A549 (cell line): ENCODE measurements at regions not wholly inside any gene's neighbourhood (a gene's known extent, or its start where the extent isn't known, plus 50 kb on each side); places are given as distances from the start of the nearest gene placed in this dataset.

Experiments used
- CEBPB ChIP-seq, 2 experiments: fragments of >200 bp in 1 of 2; sonication (Bioruptor Twin) in 1 of 2; formaldehyde crosslinking in 1 of 2; IDR thresholded peaks; 2 replicates each; pipeline ENCODE4 v1.6.1; 2012 to 2016
- ESRRA ChIP-seq: fragments of 150-350 bp; IDR thresholded peaks from 2 replicates; pipeline ENCODE4 v1.6.1; 2014; ENCODE audit warnings: mild to moderate bottlenecking, low read length, borderline replicate concordance
- GATA3 ChIP-seq: IDR thresholded peaks from 2 replicates; pipeline ENCODE4 v1.6.1; 2012; ENCODE audit warnings: borderline replicate concordance
- HDAC2 ChIP-seq: fragments of 200-600 bp; sonication (generic); IDR thresholded peaks from 2 replicates; pipeline ENCODE4 v1.6.1; 2016
- ZSCAN20 ChIP-seq: fragments of 250-450 bp; sonication (Bioruptor Pico); IDR thresholded peaks from 2 replicates; pipeline ENCODE4 v1.8.0; 2022; ENCODE audit warnings: mild to moderate bottlenecking, moderate library complexity
- TF ChIP-seq, protein P1 (sequence below): fragments of >200 bp; sonication (Bioruptor Twin); formaldehyde crosslinking; IDR thresholded peaks from 3 replicates; pipeline ENCODE4 v1.5.1; 2016
- TF ChIP-seq, protein P2 (sequence below): fragments of 200-600 bp; sonication (generic); IDR thresholded peaks from 2 replicates; pipeline ENCODE4 v1.6.1; 2016; ENCODE audit warnings: antibody characterized with exemption, mild to moderate bottlenecking, moderate library complexity

GRCh38 chr11:112628676-112629075 is 332.5 kb upstream of the NCAM1 start:
- TF ChIP-seq, protein P1, sequence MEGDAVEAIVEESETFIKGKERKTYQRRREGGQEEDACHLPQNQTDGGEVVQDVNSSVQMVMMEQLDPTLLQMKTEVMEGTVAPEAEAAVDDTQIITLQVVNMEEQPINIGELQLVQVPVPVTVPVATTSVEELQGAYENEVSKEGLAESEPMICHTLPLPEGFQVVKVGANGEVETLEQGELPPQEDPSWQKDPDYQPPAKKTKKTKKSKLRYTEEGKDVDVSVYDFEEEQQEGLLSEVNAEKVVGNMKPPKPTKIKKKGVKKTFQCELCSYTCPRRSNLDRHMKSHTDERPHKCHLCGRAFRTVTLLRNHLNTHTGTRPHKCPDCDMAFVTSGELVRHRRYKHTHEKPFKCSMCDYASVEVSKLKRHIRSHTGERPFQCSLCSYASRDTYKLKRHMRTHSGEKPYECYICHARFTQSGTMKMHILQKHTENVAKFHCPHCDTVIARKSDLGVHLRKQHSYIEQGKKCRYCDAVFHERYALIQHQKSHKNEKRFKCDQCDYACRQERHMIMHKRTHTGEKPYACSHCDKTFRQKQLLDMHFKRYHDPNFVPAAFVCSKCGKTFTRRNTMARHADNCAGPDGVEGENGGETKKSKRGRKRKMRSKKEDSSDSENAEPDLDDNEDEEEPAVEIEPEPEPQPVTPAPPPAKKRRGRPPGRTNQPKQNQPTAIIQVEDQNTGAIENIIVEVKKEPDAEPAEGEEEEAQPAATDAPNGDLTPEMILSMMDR, result no peak
- no peak for TF ChIP-seq ESRRA
- no peak for TF ChIP-seq HDAC2
- TF ChIP-seq CEBPB (IDR thresholded peaks at IDR 0.05), result no peak
- TF ChIP-seq, protein P2, sequence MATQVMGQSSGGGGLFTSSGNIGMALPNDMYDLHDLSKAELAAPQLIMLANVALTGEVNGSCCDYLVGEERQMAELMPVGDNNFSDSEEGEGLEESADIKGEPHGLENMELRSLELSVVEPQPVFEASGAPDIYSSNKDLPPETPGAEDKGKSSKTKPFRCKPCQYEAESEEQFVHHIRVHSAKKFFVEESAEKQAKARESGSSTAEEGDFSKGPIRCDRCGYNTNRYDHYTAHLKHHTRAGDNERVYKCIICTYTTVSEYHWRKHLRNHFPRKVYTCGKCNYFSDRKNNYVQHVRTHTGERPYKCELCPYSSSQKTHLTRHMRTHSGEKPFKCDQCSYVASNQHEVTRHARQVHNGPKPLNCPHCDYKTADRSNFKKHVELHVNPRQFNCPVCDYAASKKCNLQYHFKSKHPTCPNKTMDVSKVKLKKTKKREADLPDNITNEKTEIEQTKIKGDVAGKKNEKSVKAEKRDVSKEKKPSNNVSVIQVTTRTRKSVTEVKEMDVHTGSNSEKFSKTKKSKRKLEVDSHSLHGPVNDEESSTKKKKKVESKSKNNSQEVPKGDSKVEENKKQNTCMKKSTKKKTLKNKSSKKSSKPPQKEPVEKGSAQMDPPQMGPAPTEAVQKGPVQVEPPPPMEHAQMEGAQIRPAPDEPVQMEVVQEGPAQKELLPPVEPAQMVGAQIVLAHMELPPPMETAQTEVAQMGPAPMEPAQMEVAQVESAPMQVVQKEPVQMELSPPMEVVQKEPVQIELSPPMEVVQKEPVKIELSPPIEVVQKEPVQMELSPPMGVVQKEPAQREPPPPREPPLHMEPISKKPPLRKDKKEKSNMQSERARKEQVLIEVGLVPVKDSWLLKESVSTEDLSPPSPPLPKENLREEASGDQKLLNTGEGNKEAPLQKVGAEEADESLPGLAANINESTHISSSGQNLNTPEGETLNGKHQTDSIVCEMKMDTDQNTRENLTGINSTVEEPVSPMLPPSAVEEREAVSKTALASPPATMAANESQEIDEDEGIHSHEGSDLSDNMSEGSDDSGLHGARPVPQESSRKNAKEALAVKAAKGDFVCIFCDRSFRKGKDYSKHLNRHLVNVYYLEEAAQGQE, result no peak
- TF ChIP-seq ZSCAN20, result no peak
- TF ChIP-seq GATA3, result no peak
